Keratinocyte (primary cell): ENCODE measurements at regions not wholly inside any gene's neighbourhood (a gene's known extent, or its start where the extent isn't known, plus 50 kb on each side); places are given as distances from the start of the nearest gene placed in this dataset.

Experiments
- EZH2 ChIP-seq: IDR thresholded peaks from one replicate; pipeline ENCODE4 v1.6.1; 2012; ENCODE audit warnings: inconsistent platforms, mild to moderate bottlenecking, low read length, moderate library complexity
- TF ChIP-seq, protein P1 (sequence below), 3 experiments: IDR thresholded peaks in 1 of 3; conservative IDR thresholded peaks in 1 of 3; optimal IDR thresholded peaks in 1 of 3; 2 replicates in 2 of 3; 3 replicates in 1 of 3; pipeline versions ENCODE3 to v1.5.1; 2011; ENCODE audit warnings: low read length in 3 of 3, mild to moderate bottlenecking in 3 of 3, moderate library complexity in 2 of 3, control low read depth in 1 of 3, inconsistent platforms in 1 of 3; ENCODE audit not compliant: insufficient read depth in 2 of 3; ENCODE audit errors: extremely low read depth in 1 of 3

DNA sequence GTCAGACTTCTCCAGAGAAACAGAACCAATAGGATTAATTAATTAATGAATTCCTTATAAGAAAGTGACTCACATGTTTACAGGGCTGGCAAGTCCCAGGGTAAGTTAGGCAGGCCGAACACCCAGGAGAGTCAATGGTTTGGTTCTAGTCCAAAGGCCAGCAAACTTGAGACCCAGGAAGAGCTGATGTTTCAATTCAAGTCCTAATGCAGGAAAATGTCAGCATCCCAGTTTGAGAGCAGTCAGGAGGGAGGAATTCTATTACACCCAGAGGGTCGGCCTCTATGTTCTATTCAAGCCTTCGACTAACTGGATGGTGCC lies 466.0 kb downstream of the INSC start:
- TF ChIP-seq, protein P1, sequence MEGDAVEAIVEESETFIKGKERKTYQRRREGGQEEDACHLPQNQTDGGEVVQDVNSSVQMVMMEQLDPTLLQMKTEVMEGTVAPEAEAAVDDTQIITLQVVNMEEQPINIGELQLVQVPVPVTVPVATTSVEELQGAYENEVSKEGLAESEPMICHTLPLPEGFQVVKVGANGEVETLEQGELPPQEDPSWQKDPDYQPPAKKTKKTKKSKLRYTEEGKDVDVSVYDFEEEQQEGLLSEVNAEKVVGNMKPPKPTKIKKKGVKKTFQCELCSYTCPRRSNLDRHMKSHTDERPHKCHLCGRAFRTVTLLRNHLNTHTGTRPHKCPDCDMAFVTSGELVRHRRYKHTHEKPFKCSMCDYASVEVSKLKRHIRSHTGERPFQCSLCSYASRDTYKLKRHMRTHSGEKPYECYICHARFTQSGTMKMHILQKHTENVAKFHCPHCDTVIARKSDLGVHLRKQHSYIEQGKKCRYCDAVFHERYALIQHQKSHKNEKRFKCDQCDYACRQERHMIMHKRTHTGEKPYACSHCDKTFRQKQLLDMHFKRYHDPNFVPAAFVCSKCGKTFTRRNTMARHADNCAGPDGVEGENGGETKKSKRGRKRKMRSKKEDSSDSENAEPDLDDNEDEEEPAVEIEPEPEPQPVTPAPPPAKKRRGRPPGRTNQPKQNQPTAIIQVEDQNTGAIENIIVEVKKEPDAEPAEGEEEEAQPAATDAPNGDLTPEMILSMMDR (optimal IDR thresholded peaks at IDR 0.05 in 1 of 3, IDR thresholded peaks at IDR 0.05 in 1 of 3, conservative IDR thresholded peaks at IDR 0.05 in 1 of 3; ENCODE audit: extremely low read depth in 1 of 3, insufficient read depth in 2 of 3, low read length in 3 of 3), result no peak
- no peak for TF ChIP-seq EZH2
